ENCODE measurements at regions not wholly inside any gene's neighbourhood (a gene's known extent, or its start where the extent isn't known, plus 50 kb on each side); places are given as distances from the start of the nearest gene placed in this dataset.

- no peak for TF ChIP-seq CTCF (IDR thresholded peaks at IDR 0.05; ENCODE audit: low read length)
- TF ChIP-seq EZH2phosphoT487 (IDR thresholded peaks at IDR 0.05; ENCODE audit: low read length), result no peak
- TF ChIP-seq EZH2 (optimal IDR thresholded peaks at IDR 0.05; ENCODE audit: low read depth, low read length), result no peak
These were observed 105.8 kb upstream of the OTOS start for GRCh38 chr2:240246173-240246820.
